Lung microvascular endothelial cell (primary cell): ENCODE measurements at regions not wholly inside any gene's neighbourhood (a gene's known extent, or its start where the extent isn't known, plus 50 kb on each side); places are given as distances from the start of the nearest gene placed in this dataset.

Source experiments
- DNase-seq, 2 donors: peaks; one replicate each; pipeline versions ENCODE4 v3.0.0 to v3.0.0-alpha.2; 2010; ENCODE audit warnings: low read depth in 2 of 2

- no peak for DNase-seq
These were observed 195.4 kb upstream of the IVNS1ABP start for GRCh38 chr1:185512442-185512841.

DNA sequence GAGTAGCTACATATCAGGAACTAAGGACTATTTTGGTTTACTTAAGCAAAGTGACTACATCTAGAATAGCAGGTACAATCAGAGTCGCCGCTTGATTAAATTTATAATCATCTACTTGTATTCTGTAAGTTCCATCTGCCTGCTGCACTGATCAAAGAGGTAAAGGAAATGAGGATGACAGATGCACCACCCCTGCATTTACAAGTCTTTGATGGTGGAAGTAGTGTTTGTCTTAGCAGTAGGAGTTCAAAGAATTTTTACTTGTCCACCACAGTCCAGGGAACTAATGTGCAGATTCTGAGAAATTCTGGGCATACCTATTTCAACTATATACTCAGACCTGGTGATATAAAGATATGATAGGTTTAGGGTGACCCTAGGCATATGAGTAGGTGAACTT, 184.1 kb upstream of the IVNS1ABP start:
- no peak for DNase-seq

DNA sequence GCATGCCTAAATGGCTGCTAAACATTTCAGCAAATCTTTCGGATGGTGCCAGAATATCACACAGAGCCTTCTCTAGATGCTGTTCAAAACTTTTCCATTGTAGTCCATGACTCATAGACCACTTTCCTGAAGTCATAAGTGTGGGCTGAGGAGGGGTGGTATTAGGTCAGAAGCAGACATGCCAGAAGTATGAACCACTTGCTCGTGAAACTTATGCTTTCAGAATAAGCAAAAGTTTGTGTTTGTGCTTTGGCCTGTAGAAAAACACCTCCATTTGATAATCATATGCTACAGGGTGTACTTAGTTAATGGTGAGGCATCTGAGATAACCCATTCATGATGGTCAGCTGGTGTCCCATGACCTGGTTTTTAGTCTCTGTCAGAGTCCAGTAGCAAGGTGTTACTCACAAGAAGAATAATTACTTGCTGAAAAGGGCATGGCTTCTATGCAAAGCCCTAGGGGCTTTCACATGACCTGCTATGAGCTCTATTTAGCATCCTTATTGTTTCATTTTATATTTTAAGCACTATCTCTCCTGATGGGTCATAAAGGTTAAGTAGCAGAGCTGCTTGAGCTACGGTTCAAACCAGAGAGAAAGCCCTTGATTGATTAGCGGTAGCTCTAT, 183.1 kb upstream of the IVNS1ABP start:
- DNase-seq, result peak in 1 of 2 donors; percentile 93

GRCh38 chr1:185498207-185498606, 181.2 kb upstream of the IVNS1ABP start:
- DNase-seq, result no peak

DNA sequence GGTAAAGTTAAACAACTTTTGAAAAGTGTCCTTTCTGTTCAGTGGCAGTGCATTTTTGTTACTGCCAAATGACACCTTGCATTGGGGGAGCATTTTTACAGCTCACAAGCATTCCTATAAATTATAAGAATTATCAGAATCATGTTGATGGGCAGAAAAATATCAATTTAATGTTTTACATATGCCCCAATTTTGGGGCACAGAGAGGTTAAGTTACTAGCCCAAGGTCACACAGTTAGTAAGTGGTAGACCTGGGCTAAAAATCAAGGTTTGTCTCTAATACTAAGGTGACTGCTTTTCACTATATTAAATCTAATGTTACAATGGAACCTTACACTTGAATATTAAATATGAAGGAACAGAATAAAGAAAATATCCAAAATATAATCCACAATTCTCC, 180.1 kb upstream of the IVNS1ABP start:
- no peak for DNase-seq

DNA sequence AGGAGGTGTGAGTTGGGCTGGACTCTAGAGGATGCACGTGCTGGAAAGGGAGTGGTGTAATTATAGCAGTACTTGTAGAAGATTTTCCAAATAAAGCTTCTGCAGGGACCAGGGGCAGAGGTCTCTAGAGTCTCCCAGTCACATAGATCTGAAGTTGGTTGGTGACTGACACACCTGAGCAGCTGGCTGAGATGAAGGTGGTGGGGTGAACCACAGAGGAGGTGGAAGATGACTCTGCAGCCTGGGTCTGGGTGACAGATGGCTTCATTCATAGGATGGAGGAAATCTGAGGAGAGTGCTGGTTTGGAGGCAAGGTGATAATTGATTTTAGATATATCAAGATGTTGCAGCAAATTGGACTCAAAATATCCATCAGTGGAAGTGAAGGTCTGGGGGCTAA, 178.9 kb upstream of the IVNS1ABP start:
- DNase-seq, result no peak

- DNase-seq, result peak in 1 of 2 donors; percentile 44
These were observed 178.0 kb upstream of the IVNS1ABP start for GRCh38 chr1:185495007-185495406.

DNA sequence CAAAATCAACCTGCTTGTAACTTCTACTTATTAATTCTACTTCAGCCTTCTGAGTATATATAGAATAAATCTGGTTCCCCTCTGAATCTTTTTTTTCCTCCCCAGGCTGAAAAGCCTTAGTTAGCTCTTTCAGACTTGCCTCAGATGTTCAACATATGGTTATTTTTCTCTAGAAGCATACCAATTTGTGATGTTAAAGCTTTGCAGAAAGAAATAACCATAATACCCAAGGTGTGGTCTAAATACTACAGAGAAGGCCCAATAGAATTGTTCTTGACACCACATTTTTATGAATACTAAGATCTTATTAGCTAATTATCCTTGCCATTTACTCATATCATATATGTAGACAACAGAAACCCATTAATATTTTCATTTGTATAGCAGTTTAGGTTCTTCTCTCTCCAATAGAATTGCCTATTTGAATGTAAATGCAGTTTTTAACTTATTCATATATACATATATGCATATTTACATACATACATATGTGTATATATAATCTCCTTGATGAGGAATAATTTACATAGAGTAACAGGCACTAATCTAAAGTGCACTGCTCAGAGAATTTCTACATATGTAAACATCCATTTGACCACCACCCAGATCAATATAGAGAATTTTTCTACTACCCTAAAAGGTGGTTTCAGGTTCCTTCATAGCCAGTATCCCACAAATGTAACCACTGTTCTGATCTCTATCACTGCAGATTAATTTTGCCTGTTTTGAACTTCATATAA, 175.2 kb upstream of the IVNS1ABP start:
- no peak for DNase-seq

DNA sequence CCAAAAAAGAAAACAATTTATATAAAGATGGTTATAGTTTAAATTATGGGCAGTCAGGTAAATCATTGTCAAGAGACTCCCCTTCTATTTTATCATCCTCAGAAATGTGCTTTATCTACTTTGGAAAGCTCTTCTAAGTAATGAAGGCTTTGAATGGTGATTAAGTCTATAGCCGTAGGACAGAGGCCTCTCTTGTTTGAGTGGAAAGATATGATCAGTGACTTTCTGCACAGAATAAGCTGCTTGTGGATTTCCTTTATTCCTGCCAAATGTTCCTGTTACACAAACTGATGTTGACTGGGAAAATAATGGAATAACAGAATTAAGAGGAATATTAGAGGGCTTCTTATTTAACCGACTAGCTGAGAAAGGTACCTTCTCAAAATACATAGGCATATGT, 174.6 kb upstream of the IVNS1ABP start:
- DNase-seq, result no peak

DNA sequence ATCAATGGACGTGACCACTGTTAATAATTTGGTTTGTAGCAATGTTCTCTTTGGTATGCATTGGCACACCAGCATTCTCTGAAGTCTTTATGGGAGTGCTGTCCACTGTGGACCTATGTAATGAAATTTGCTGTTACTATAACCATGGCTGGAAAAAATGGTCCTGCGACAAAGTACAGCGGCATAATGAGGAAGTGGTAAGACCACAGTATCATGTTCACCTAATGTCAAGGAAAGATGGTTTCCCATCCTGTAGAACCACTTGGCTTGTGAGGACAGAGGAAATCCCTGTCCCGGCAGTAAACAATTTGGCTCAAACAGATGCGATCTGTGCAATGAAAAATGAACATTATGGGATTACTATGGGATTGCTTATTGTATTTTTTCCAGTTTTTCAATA, 173.9 kb upstream of the IVNS1ABP start:
- DNase-seq, result no peak

DNA sequence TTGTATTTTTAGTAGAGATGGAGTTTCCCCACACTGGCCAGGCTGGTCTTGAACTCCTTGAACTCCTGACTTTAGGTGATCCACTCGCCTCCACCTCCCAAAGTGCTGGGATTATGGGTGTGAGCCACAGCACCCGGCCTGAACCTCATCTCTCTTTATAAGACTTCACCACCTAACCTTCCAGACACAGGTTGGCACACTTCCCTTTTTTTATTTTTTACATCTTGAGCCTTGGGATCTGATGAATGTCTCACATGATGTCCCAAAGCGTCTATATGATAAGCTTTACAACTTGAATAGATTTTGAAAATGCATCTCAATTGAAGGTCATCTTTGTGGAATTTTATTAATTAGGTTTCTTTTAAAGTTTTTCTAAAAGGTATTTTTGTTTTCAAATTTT, 172.4 kb upstream of the IVNS1ABP start:
- DNase-seq, result no peak

GRCh38 chr1:185488808-185489207, 171.8 kb upstream of the IVNS1ABP start:
- no peak for DNase-seq

DNA sequence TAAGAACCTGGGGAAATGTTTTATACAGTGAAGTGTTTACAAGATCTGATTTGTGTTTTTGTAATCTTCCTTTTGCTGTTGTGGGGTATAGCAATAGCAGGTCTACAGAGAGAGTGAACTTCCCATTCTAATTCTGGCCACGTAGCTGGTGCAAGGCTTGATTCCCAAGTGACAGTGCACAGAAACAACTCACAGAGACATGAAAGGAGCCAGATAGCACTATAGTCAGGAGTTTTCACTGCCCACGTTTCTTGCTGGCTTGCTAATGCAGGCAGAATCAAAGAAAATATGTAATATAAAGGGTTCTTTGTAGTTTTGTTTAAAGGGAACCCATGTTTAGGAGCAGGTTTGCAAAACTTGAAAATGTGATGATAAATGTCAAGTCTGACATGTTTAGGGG, 170.9 kb upstream of the IVNS1ABP start:
- DNase-seq, result no peak

- no peak for DNase-seq
These were observed 170.0 kb upstream of the IVNS1ABP start for GRCh38 chr1:185487026-185487425.

- DNase-seq, result no peak
These were observed 169.3 kb upstream of the IVNS1ABP start for GRCh38 chr1:185486346-185486745.

GRCh38 chr1:185483664-185484450, 166.8 kb upstream of the IVNS1ABP start:
- DNase-seq, result peak; percentile 5 to 86

- DNase-seq, result no peak
These were observed 166.2 kb upstream of the IVNS1ABP start for GRCh38 chr1:185483217-185483616.

DNA sequence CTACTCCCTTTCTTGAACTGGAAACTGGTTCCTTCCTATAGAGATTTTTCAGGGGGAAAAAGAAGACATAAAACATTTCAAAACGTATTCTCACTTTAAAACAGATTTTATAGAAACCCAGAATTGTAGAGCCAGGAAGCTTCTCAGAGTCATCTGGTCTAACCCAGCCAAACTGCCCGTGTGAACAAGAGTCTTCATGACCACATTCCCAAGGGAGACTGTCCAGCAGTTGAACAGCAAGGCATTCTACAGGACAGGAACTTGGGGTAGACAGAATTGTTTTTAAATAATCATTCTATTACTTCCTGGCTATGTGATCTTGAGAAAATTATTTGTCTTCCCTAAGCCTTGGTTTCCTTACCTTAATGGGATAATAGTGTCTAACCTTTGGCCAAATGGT, 163.5 kb upstream of the IVNS1ABP start:
- DNase-seq, result peak in 1 of 2 donors; percentile 33

- DNase-seq, result no peak
These were observed 162.8 kb upstream of the IVNS1ABP start for GRCh38 chr1:185479796-185480195.

DNA sequence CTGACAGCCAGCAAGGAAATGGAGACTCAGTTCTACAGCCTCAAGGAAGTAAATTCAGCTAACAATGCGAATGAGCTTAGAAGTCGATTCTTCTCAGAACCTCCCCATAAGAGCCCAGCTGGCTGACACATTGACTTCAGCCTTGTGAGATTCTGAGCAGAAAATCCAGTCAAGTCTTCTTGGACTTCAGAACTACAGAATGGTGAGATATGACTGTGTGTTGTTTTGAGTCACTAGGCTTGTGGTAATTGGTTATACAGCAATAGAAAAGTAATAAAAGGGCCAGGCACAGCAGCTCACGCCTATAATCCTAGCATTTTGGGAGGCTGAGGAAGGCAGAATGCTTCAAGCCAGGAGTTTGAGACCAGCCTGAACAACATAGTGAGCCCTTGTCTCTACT, 161.8 kb upstream of the IVNS1ABP start:
- no peak for DNase-seq

- peak in 1 of 2 donors; percentile 46 for DNase-seq
These were observed 160.9 kb upstream of the IVNS1ABP start for GRCh38 chr1:185477638-185478580.
